GM18873 (cell line): ENCODE measurements at regions not wholly inside any gene's neighbourhood (a gene's known extent, or its start where the extent isn't known, plus 50 kb on each side); places are given as distances from the start of the nearest gene placed in this dataset.
"Not testable (repeated sequence)": the region's sequence is repeated elsewhere in the genome, so short reads cannot be mapped to it uniquely, and the experiment has no call there.

Experiments used
- ATAC-seq: cut with Tn5 transposase; IDR thresholded peaks from one replicate; pipeline ENCODE4 v1.9.1; 2021; ENCODE audit warnings: mild to moderate bottlenecking, moderate library complexity, moderate number of reproducible peaks; ENCODE audit not compliant: unreplicated experiment, low FRiP score

DNA sequence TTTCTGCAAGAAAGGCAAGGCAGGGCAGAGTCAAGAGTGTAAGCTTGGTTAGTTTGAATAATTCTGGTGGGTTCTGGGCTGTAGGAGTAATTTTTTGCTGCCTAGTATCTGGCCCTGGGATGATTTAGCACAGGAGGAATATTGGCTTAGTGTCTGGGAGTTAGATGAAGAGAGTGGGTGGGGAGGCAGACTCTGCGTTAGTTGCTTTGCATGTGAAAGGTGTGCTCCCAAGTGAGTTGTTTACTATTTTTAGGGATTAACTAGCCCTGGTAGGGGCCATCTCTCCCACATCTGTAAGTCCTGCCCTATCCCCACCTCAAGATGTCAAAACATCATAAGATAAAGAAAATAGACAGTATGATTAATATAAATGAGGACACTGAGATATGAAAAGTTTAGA is 249.7 kb downstream of the LRIG3 start:
- ATAC-seq, result no peak

DNA sequence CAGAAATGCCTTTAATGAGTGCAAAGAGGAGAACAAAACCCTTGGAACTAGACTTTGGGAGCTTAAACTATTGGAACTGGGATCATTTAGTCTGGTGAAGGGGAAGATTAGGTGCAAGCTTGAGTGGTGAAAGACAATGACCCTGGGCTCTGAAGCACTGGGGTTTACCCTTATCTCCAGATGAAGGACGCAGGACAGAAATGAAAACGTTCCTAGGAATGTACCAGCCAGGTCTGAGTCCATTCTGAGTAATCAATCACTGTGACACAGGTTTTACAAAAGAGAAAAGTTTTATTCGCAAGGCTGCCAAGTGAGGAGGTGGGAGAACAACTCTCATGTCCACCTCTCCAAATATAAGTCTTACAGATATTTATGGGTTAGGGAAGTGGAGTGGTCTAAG is 249.1 kb downstream of the LRIG3 start:
- ATAC-seq, result no peak

DNA sequence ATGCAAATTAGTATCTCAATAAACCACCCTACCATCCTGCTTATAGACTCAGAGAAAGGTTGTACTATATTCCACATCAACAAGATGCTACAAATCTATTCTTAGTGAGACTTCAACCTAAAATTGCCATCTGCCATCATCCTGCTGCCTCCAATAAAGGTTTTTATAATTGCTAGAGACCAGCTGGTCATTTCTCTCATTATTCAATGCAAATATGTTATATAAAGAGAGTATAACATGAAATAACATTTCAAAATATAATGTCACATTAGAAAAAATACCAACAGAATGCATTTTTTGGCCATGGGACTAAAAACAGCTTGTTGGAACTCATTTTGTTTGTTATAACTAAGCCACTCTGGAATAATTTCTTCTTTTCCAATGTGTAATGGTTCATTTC is 247.3 kb downstream of the LRIG3 start:
- no peak for ATAC-seq

DNA sequence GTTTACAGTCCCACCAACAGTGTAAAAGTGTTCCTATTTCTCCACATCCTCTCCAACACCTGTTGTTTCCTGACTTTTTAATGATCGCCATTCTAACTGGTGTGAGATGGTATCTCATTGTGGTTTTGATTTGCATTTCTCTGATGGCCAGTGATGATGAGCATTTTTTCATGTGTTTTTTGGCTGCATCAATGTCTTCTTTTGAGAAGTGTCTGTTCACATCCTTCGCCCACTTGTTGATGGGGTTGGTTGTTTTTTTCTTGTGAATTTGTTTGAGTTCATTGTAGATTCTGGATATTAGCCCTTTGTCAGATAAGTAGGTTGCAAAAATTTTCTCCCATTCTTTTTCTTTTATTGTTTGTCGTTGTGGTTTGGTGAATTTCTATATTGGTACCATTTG is 242.5 kb downstream of the LRIG3 start:
- ATAC-seq, result not testable (repeated sequence)

DNA sequence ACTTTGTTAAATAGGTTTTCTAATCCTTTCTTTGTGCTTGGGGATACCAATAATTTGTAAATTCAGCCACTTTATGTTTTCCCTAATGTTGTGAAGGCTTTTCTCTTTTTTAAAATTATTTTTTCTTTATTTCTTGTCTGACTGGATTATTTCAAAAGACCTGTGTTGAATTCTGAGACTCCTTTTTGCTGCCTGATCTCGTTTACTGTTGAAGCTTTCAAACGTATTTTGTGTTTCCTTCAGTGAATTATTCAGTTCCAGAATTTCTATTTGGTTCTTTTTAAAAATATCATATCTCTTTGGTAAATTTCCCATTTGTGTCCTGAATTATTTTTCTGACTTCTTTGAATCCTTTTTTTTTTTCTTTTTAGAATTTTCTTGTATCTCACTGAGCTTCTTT is 241.6 kb downstream of the LRIG3 start:
- ATAC-seq, result no peak

DNA sequence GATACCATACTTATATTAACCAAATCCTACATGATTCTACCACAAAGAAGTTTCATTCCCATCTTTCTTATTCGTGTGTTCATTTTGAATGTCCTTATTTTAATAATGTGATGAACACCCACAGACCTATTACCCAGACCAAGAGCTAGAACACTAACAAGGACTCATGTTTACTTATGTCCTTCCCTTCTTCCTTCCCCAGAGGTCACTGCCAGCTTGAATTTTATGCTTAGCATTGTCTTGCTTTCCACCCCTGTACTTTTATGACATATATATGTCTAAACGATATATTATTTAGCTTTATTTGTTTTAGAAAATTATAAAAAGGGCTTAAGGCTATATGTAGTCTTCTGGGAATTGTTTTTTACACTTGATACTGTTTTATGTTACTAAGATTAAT is 238.6 kb downstream of the LRIG3 start:
- ATAC-seq, result no peak

DNA sequence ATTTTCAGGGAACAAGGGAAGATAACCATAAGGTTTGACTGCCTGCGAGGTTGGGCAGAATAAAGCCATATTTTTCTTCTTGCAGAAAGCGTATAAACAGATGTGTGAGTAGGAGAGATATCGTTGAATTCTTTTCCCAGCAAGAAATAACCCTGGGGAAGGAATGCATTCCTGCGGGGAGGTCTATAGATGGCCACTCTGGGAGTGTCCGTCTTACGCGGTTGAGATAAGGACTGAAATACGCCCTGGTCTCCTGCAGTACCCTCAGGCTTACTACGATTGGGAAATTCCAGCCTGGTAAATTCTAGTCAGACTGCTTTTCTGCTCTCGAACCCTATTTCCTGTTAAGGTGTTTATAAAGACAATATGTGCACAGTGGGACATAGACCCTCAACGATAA is 225.0 kb downstream of the LRIG3 start:
- ATAC-seq, result no peak

DNA sequence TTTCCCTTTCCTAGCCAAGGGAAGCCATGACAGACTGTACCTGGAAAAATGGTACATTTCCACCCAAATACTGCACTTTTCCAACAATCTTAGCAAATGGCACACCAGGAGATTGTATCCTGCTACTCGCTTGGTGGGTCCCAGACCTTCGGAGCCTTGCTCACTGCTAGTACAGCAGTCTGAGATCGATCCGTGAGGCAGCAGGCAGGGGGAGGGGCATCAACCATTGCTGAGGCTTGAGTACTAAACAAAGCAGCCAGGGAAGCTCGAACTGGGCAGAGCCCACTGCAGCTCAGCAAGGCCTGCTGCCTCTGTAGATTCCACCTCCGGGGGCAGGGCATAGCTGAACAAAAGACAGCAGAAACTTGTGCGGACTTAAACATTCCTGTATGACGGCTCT is 218.8 kb downstream of the LRIG3 start:
- ATAC-seq, result no peak

DNA sequence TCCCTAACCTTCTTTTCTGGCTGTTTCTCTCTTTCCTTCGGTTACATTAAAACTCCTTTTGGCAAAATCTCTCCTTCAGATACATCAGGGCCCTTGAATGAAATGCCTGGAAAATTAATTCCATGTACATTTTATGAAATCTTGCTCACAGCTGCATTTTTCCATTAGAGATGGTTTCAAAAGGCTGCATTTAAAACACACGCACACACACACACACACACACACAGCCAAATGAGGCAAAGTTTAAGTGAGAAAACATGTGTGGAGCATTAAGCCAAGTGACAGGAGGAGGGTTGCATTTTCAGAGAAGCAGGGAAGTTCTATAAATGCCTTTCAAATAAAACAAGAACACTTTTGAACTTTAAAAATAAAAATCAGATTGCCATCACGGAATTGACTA is 216.4 kb downstream of the LRIG3 start:
- ATAC-seq, result no peak

DNA sequence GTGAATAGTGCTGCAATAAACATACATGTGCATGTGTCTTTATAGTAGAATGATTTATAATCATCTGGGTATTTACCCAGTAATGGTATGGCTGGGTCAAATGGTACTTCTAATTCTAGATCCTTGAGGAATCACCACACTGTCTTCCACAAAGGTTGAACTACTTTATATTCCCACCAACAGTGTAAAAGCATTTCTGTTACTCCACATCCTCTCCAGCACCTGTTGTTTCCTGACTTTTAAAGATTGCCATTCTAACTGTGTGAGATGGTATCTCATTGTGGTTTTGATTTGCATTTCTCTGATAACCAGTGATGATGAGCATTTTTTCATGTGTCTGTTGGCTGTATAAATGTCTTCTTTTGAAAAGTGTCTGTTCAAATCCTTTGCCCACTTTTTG is 215.5 kb downstream of the LRIG3 start:
- not testable (repeated sequence) for ATAC-seq

DNA sequence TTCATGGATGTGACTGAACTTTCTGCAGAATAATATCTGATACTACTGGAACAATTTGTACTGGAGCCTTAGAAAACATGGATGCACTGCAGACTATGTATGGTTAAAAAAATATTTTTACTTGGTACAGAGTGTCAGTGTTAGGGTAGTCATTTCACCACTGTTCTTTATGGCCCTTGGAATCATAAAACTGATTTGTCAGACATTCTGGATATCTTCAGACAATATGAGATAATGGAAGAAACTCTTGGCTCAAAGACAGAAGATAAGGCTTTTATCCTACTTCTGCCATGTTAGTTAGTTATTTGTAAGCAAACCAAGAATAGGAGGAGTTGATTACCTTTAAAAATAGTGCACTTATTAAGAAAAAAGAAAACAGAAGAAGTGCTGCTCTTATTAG is 209.4 kb downstream of the LRIG3 start:
- ATAC-seq, result no peak

DNA sequence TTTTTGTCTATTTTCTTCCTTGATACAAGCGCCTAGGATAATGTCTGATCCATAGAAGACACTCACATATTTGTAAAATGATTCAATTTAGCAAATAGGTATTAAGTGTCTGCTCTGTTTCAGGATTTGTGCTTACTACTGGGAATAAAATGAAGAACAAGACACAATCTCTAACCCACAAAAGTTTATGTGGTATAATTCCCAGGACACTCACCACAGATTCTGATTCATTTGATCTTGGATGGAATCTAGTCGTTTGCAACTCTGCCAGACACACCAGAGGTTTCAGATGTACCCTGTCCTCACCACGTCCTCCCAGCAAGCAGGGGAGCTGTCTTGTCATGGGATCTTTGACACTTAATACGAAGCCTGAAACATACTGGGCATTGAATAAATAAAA is 208.3 kb downstream of the LRIG3 start:
- ATAC-seq, result no peak

DNA sequence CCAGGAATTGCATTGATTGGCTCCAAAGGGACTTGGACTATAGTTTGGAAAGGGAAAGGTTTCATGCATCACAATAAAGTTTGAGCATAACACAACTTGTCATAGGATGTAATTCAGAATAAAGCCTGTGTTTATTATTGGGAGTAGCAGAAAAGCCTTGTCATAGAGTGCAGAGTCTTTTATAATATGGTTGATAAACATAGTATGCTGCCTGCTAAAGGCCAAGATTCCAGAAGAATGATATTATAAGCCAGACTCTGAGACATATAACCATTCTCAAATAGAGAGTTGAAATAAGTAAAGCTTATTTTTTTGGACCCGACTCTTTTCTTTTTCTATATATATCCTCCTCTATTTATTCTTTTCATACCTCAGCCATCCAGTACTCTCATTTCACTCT is 207.3 kb downstream of the LRIG3 start:
- no peak for ATAC-seq

DNA sequence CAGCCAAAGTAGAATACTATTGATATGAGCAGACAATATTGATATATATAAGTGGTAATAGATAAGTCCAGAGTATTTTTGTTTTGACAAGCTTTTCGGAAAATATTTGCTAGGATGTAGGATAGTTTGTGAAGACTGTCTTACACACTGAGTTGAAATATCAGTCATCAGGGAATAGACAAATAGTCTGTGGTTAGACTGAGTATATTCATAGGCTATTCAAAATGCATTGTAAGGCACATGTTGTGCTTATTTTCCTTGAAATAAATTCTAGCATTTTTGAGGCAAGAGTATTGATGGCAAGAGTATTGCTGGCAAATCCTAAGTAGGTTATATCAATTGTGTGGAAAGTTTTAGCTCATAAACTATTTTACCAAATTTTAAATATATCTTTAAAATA is 201.1 kb downstream of the LRIG3 start:
- no peak for ATAC-seq

DNA sequence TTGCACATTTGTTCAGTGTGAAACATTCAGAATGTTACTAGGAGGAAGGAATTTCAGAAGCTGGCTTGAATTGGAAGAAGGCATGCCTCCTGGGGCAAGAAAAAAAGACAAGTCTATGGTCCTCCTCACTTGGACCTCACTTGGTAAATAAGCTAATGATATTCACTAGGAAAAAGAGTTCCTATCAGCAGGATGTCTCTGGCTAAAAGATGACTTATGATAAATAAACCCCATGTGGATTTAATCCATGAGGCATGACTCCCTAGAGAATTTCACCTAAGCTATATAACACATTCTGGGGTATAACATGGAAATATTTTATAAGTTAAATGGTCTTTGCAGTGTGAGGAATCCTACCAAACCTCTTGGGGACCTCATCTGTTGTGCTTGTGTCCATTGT is 199.9 kb downstream of the LRIG3 start:
- ATAC-seq, result no peak

DNA sequence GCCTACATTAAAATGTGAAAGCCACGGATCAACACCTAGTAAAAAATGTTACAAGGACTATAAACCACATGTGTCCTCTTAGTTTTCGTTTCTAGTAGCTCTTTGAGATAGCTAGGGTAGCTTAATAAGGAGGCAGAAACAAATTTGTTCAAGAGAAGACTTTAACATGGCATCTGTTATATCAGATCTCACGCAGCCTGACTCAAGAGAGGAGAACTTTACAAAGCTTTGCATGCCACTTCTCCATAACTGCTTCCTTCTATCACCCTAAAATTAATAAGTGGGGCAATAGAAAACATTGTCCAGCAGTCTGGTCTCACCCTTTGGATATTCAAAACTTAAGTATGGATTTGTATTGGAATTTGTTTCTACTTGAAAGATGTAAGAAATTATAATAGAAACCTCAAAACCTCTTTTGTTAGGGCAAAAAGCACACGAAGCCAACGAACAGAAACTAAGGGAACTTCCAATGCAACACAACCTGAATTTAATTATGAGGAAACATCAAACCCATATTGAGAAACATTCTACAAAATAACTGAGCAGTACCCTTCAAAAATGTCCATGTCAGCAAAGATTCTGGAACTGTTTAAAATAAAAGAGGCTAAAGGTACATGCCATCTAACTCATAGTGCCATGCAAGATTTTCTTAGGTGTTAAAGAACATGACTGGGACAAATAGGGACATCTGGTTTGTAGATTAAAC is 194.8 kb downstream of the LRIG3 start:
- no peak for ATAC-seq

DNA sequence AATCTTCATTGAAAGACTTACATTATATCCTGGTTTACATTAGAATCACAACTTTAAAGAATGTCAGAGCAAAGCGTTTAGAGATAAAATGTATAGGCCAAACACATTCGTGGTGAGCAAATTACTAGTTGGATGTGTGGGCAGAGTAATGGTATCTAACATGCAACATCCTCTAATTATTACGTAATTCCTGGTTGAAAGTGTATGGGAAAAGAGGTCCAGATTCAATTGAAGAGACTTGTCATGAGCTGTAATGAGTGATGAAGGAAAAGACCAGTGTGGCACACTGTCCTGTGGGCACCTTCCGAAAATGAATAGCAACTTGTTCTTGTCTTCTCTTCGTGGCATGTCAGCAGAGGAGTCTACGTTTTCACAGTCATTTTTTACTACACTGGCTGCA is 192.8 kb downstream of the LRIG3 start:
- ATAC-seq, result no peak

DNA sequence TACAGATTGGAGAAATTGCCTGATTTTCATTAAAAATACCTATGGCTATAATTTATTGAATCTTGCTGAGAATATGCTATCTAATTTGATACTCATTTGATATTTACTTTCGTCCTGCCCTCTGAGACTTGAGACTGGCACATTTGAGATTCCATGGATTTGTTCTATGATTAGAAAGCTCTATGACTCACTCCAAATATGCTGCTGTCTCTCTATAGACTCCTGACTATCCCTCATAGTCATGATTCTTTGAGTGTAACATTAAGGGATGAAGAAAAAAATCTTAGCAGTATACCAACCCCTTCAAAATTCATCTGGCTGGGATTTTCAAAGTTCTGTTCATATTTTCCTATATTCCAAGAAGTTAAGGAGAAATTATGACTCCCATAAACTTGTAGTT is 191.9 kb downstream of the LRIG3 start:
- ATAC-seq, result no peak

DNA sequence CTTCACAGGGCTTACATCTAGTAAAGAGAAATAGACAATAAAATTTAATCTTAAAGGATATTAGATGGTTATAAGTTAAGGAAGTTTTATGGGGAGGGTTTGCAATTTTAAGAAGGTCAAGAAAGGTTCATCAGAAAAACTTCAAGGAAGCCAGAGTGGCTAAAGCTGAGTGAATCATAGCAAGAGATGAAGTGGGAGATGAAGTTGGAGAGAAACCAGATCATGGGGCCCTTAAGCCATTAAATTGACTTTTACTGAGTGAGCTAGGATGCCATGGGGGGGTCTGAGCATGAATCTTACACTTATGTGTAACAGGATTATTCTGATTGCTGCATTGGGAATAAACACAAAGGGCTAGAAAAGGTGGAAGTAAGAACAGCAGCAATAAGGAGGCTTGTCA is 189.2 kb downstream of the LRIG3 start:
- no peak for ATAC-seq

DNA sequence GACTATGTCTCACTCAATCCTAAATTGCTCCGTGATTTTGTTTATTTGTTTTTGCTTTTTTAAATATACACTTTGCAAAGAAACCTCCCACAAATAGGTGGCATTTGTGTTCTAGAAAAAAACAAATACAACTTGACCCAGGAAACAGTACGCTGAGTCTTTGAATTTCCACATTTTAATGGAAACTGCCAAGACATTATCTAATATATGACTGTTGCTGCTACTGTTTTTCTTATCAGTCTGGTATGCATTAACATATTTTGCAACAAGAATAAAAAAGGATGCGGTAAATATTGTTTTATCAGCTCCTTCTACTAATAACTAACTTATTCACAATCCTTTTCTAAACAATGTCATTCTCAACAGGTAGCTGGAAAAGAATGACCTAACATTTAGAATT is 187.4 kb downstream of the LRIG3 start:
- no peak for ATAC-seq

DNA sequence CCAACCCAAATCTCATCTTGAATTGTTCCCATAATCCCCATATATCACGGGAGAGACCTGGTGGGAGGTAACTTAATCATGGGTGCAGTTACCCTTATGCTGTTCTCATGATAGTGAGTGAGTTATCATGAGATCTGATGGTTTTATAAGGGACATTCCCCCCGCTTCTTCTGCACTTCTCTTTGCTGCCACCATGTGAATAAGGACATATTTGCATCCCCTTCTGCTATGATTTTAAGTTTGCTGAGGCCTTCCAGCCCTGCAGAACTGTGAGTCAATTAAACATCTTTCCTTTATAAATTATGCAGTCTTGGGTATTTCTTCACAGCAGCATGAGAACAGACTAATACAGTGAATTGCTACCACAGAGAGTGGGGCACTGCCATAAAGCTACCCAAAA is 179.1 kb downstream of the LRIG3 start:
- ATAC-seq, result no peak

DNA sequence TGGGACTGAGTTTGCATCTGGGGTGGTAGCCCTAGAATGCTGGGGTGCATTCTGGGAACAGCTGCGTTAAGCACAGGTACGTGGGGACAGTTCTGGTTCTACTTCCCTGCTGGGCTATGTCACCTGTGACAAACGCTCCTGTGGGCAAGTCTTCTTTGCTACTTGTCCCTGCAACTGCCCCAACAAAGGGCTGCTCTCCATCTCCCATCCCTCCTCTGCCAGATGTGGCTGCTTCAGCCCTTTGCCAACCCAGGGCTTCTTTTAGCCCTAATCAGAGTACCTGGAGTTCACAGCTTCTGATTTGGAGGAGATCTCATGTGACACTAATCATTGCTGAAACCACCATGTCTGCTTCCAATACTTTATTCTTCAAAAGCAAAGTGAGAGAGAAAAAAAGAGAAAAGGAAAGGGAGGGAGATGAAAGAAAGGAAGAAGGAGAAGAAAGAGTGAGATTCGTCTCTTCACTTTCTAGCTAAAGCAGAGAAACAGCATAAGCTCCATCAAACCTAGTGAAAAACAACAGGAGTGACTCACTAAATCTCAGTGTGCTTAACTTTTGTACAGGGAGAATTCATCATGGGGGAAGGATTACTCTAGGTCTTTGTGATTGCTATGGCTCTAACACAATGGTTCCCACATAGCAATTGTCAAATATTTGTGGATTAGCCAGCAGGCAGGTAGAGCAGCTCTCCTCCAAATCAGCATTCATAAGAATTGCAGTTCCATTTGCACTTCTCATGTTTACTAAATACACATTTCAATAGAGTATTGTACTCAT is 174.8 kb downstream of the LRIG3 start:
- no peak for ATAC-seq
